GM18508 (cell line): ENCODE measurements at regions not wholly inside any gene's neighbourhood (a gene's known extent, or its start where the extent isn't known, plus 50 kb on each side); places are given as distances from the start of the nearest gene placed in this dataset.
"Not testable (repeated sequence)": the region's sequence is repeated elsewhere in the genome, so short reads cannot be mapped to it uniquely, and the experiment has no call there.

ENCODE experiments used
- ATAC-seq: cut with Tn5 transposase; IDR thresholded peaks from one replicate; pipeline ENCODE4 v1.9.1; 2021; ENCODE audit warnings: moderate number of reproducible peaks; ENCODE audit not compliant: insufficient read depth, unreplicated experiment

DNA sequence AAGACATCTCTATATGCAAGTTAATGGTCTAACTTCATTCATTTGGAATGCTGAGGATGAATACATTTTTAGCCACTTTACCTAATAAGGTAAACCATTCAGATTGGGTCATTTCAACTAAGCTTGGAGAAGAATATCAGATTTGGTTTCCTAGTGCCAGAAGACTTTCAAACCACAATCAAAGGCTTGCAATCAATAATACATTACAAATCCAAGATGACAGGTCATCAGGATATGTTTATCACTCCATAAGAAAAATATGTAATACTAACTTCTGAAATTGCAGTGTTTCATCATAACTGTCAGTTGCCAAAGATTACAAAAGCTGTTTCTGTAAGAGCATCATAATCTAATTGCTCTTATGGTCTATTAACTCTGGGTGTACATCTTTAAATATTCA lies 654.0 kb downstream of the COL12A1 start:
- no peak for ATAC-seq

DNA sequence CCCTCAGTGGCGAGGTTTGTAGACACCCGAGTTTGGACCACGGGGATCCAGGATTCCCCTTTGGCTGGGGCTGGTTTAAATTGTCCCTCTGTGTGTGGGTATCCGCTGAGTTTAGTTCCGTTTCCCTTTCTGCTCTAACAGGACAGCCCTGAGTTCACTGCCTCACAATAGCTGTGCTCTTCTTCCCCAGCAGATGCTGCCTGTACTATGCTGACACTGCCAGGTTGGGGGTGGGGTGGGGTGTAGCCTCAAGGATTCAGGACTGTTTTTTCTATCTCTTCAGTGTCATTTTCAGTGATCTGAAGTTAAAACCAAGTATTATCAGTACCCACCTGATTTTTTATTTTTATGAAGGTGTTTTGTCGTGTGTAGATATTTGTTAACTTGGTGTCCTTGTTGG lies 655.0 kb downstream of the COL12A1 start:
- ATAC-seq = no peak

DNA sequence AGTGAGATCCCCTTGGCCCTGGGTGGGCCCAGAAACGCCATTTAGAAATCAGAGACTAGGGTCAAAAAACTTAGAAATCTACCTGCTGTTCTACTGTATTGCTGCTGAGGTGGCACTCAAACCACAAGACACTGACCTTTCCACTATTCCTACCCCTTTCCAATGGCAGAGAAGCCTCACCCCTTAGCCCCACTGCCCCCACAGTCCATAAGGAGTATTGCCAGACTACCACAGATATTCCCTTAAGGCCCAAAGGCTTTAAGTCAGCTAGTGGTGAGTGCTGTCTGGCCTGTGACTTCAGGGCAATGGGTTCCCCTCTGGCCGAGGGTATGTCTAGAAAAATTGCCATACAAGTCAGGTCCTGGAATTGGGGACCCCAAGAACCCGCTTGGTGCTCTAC lies 656.1 kb downstream of the COL12A1 start:
- no peak for ATAC-seq

DNA sequence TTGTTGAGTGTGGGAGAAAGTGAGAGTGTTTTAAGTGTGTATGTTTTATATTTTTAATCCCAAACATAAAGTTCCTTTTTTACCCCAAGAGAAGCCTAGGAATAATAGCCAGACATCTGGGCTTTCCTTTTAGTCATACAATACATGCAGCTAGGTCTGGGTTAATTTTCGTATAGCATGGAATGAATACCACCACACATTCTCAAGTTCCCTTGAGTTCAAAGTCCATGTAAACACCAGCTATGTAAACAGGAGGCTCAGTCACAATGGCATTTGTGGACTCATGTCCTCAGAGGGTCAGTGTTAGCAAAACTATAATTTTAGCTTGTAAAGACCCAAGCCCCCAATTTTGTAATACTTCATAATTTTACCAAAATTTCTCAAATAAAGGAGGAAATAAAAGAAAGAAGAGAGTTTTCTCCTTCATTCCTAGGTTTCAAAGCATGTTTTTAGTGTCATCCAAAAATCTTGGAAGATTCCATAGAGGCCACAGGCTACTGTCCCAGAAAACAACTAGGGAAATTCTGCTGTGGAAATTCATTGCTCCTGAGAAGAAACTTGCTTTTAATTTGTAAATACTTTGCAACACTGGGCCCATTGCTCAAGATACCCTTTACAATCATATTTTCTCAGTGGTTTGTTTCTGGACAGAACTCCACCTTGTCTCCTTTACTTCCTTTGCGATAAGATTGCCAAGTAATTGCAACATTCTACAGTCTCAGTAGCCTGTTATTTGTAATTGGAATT lies 671.2 kb downstream of the COL12A1 start:
- ATAC-seq = no peak

DNA sequence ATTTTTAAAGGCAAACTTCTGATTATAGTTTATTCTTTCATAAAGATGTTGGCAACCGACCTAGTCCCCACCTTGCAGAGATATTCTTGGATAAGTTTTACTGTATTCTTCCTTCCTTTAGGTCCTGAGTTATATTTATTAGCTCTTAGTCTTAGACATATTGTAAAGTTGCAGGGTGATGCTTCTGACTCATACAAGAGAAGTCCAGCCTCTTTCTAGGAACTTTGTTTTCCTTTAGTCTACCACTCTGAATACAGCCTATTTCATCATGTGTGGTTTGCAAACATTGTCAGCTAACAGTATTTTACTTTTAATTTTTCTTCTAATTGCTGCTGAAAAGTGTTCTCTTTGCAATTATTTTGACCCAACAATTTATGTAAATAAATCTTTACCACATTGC lies 686.7 kb downstream of the COL12A1 start:
- ATAC-seq = no peak

DNA sequence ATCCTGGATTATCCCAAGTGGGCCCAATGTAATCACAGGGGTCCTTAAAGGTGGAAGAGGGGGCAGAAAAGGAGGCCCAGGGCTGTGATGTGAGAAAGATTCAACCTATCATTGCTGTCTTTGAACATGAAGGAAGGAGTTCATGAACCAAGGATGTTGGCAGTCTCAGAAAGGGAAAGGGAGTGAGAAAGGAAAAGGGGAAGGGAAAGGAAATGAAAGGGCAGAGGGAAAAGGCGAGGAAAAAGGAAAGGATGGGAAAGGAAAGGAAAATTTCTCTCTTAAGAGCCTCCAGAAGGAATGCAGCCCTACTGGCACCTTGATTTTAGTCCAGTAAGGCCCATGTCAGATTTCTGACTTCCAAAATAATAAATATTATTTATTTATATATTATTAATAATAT lies 687.8 kb downstream of the COL12A1 start:
- no peak for ATAC-seq

DNA sequence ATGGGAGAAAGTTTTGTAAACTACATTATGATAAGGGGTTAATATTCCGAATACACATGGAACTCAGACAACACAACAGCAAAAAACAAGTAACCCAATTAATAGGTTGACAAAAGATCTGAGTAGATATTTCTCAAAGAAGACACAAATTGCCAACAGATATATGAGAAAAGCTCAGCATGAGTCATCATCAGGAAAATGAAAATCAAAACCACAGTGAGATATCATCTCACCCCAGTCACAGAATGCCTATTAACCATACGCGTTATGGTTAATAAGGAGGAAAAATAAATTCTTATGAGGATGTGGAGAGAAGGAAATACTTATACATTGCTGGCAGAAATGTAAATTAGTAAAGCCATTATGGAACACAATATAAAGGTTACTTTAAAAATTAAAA lies 695.0 kb downstream of the COL12A1 start:
- ATAC-seq = no peak

DNA sequence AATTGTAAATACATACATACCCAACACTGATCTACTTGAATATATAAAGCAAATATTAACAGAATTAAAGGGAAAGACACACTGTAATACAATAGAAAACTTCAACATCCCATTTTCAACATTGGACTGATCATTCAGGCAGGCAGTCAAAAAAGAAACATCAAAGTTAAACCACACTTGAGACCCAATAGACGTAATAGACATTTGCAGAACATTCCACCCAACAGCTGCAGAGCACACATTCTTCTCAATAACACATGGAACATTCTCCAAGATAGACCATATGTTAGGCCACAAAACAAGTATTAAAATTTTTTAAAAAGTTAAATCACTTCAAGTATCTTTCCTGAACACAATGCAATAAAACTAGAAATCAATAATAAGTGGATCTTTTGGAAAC lies 698.2 kb downstream of the COL12A1 start:
- no peak for ATAC-seq

DNA sequence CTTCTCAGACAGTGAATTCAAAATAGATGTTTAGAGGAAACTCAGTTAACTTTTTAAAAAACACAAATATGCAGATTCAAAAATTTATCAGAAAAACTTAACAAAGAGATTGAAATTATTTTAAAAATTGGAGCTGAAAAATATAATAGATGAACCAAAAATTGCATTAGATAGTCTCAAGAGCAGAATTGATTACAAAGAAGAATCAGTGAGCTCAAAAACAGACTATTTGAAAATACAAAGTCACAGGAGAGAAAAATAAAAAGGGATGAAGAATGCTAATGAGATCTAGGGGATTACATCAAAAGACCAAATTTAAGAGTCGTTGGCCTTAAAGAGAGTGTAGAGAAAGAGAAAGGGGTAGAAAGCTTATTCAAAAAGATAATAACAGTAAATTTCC lies 700.5 kb downstream of the COL12A1 start:
- ATAC-seq = no peak

DNA sequence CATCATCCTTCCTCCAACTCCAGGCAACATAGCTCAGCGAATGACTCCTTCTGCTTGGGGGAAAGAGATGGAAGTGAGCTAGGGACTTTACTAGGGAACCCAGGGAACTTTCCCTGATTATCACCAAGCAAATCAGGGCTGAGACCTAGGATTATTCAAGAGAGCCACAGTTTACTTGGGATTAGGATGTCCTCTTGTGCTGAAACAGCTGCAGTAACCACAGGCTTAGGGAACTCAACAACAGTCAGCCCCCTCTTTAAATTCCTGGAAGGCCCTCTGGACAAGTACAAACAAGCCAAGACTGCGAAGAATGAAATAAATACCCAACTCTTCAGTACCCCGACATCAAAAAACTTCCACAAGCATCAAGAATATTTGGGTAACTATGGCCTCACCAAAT lies 700.9 kb downstream of the COL12A1 start:
- no peak for ATAC-seq

DNA sequence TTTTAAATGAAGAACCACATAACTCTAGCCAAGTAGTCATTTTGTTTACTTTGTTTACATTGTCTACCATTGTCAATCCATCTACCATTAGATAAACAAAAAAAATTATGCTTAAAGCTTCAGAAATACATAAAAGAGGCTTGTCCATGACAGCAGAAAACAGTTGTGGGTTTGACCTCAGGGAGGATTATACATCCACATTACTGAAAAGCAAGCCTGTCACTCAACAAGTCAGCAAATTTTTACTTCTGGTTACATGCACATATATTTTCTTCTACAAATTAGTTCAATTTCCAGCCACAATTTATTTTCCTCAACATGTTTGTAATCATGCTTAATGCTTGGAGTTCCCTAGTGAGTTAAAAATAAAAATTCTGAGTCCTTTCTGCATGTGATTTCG lies 713.3 kb downstream of the COL12A1 start:
- ATAC-seq = no peak

DNA sequence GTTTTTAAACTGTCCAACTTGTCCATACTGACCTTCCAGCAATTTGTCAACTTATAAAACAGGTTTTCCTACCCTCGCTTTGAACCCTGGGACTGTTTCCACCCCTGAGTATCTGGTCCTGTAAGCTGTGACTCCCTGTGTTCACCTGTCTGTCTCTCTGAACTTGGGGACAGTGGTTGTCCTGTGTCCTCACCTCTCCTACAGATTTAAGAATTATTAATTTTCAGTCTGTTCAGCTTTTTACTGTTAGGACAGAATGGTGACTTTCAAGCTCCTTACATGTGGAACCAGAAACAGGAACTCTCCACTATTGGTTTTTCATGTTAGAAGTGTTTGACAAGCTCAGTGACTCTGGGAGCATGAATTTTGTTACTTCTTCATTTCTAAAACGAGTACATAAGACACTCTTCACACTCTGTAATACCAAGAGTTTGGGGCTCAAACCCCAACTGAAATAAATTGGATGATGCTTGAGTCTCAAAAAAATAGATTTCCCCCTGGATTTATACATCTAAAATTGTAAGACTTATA lies 713.9 kb downstream of the COL12A1 start:
- no peak for ATAC-seq

DNA sequence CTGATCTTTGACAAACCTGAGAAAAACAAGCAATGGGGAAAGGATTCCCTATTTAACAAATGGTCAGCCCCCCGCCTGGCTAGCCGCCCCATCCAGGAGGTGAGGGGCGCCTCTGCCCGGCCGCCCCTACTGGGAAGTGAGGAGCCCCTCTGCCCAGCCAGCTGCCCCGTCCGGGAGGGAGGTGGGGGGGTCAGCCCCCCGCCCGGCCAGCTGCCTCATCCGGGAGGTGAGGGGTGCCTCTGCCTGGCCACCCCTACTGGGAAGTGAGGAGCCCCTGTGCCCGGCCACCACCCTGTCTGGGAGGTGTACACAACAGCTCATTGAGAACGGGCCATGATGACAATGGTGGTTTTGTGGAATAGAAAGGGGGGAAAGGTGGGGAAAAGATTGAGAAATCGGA lies 717.1 kb downstream of the COL12A1 start:
- ATAC-seq = not testable (repeated sequence)

DNA sequence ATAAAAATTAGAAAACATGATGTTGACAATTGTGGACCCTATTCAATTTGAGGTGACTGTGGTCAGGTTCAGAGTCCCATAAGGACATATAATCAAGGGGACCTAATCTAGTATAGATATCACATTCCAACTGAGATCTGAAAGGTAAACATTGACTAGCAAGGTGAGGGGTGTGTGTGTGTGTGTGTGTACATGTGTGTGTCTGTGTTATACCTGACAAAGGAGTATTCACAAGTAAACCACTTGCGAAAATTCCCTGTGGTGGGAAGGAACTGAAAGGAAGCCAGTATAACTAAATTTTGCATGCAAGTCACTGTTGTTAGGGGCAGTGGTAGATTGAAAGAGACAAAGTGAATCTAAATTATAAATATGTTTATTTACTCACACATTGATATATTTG lies 723.7 kb downstream of the COL12A1 start:
- no peak for ATAC-seq

DNA sequence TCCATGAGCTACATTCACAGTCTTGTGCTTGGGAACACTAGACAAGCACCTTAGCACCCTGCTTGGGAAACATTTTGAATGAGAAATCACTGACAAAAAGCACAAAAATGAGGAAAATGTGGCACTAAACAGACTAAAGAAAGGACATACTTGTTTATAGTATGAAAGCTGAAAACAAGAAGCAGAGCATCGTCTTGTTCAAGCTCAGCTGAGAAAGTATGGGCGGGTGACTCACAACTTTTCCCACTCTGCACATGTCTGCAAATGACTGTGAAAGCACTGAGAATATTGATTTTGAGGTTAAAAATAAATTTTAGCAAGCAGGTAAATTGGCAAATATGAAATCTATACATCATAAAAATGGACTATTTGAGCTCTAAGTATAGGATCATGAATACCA lies 725.3 kb downstream of the COL12A1 start:
- ATAC-seq = no peak

DNA sequence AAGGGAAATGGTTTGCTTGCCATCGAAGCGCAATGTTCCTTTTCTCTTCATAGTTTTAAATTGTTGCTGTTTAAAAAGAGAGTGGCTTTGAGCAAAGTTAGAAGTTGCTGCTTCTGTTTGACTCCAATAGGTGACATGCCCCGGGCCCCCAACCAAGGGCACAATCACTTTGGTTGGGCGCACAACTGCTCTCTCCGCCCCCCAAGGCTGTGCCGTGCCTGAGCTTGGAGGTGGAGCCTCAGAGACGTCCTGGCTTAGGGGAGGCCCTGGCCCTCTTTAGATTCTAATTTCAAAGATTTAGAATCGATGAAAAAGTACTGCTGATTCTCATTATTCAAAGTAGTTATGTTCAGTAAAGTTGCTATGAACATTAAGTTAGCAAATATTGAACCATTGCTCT lies 725.9 kb downstream of the COL12A1 start:
- ATAC-seq = no peak

DNA sequence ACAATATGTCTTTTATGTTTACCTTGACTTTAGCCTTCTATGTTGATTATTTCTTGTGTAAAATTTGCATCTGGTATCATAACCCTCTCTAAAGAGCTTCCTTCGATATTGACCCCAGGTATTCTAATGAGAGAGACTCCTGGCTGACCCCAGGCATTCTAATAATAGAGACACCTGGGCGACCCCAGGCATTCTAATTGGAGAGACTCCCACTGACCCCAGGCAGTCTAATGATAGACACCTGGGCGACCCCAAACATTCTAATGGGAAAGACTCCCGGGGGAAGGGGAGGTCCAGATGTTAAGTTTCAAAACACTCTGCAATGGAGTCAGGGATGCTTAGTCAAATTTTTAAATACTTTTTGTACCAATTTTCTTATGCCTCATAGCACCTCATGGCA lies 726.4 kb downstream of the COL12A1 start:
- ATAC-seq = no peak

DNA sequence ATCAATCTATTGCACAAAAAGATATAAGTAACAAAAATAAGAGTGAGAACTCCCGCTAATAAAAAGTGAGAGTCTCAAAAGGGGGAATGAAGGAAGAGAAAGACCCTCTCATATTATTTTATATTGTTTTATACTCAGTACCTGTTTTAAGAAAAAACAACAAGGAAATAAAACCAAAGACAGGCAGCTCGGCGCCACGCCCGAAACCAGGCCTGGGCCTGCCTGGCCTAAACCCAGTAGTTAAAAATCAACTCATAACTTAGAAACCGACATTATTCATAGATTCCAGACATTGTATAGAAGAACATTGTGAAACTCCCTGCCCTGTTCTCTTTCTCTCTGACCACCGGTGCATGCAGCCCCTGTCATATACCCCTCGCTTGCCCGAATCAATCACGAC lies 731.8 kb downstream of the COL12A1 start:
- ATAC-seq = not testable (repeated sequence)

DNA sequence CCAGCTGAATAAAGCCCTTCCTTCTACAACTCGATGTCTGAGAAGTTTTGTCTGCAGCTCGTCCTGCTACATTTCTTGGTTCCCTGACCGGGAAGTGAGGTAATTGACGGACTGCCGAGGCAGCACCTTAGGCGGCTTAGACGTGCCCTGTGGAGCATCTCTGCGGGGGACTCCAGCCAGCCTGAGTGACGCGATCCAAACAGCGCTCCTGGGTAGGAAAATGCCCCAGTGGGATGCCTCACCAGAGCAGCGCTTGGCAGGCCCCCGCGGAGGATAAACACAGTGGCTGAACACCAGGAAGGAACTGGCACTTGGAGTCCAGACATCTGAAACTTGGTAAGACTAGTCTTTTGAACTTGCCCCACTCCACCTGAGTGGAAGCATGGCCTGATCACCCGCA lies 737.3 kb downstream of the COL12A1 start:
- not testable (repeated sequence) for ATAC-seq

DNA sequence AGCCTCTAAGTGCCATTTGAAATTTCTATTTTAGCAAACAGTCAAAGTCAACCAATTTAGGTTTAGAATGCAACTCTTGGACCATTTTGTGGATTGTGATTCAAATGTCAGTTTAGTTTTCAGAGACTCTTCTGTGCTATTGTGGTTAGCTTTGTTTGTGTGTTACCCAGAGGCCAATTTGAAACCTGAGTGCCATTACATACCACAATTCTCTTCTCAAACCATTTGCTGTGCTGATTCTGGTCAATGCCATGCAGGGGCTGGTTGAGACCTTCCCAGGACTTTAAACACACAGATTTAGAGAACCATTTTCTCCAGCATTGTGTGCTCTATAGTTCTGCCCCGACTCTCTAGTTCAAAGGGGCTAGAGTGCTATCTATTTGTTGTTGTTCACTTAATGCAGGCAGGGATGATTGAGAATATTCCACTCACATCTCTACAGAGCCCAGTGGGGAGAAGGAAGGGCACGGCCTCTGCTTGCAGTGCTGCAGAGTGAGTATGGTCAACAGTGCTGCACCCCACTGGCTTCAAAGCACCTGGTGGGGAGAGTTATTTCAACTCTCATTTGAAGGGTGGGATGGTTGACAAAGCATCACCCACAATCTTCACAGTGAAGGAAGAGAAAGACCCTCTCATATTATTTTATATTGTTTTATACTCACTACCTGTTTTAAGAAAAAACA lies 738.2 kb downstream of the COL12A1 start:
- no peak for ATAC-seq

DNA sequence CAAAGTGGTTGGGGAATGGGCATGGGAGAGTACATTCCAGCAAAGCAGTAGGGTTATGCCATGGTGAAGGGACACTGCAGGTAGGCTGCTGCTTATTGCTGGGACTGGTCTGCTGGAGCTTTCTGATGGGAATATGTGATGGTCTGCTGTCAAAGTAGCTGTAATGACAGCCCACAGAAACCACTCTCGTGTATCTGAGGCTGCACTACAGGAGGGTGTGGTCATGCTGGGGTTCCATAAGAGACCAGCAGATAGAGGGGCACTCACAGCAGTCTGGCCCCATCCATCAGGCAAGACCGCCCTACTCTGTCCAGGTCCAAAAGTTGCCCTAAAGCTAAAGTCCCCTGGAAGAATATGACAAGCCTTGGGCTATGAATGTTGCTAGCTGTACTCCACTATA lies 739.3 kb downstream of the COL12A1 start:
- no peak for ATAC-seq

DNA sequence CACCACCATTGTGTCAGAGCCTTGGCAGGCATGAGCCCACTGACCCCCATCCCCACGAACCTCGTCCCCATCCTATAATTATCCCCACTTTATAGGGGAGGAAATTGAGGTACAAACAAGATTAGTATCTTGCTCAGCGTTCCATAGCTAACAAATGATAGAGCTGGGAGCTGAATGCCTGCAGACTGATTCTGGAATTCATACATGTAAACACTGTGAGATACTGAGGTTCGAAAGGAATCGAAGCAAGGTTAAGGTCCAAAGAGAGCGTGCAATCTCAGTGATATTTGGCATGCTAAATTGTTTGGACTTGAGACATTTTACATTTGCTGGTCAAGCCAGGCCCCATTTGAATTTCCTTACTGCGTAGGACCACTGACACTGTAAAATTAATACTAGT lies 746.6 kb downstream of the COL12A1 start:
- no peak for ATAC-seq
